ENCODE measurements at regions not wholly inside any gene's neighbourhood (a gene's known extent, or its start where the extent isn't known, plus 50 kb on each side); places are given as distances from the start of the nearest gene placed in this dataset.

GRCh38 chr2:217289177-217289906 lies 429.5 kb upstream of the TNP1 start:
- no peak for DNase-seq

DNA sequence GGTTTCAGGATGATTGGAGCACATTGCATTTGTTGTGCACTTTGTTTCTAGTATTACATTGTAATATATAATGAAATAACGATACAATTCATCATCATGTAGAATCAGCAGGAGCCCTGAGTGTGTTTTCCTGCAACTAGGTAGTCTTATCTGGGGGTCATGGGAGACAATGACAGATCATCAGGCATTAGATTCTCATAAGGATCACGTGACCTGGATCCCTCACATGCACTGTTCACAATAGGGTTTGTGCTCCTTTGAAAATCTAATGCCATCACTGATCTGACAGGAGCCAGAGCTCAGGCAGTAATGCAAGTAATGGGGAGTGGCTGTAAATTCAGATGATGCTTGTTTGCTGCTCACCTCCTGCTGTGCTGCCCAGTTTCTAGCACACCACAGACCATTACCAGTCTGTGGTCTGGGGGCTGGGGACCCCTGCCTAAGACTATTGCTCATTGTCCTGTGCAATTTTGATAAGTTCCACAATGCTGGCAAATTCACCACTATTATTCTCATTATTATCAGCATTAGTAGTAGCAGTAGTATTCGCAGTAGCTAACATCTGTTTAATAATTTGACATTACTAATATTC lies 428.7 kb upstream of the TNP1 start:
- no peak for DNase-seq

GRCh38 chr2:217286833-217287232 lies 427.0 kb upstream of the TNP1 start:
- no peak for DNase-seq

DNA sequence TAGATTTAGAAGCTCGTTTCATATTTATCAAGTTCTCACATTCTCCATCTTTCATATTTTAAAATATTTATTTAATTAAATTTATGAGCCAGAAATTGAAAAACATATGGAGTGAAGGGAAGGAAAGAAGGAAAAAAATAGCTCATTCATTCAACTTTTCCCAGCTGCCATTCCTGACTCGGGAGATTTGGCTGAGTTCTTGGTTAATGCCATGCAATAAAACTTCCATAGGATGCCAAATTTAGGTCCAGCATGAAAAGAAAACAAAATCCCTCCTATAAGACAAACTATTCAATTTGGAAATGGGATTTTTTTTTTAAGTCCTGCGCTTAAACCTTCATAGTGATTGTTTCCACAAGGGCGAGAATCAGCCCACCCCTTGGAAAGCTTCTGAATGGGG lies 426.1 kb upstream of the TNP1 start:
- no peak for DNase-seq

GRCh38 chr2:217283460-217283859 lies 423.6 kb upstream of the TNP1 start:
- DNase-seq, result no peak

GRCh38 chr2:217282531-217282930 lies 422.7 kb upstream of the TNP1 start:
- DNase-seq, result no peak

DNA sequence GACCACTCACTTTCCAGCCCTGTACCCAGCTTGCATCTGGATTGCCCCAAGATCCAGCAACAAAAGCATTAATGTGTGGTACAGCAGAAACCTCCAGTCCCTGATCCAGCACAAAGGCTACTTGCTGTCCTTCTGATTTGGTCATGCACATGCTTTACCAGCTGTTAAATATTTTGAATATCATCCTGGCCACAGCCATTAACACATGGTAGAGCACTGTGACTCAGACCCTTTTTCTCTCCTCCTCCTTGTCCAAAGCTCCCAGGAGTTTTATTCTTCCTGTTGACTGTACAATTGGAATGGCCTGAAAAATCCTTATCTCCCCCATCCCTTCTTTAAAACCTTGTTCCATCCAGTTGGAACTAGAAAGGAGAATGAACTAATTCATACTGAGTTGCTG lies 419.7 kb upstream of the TNP1 start:
- no peak for DNase-seq

DNA sequence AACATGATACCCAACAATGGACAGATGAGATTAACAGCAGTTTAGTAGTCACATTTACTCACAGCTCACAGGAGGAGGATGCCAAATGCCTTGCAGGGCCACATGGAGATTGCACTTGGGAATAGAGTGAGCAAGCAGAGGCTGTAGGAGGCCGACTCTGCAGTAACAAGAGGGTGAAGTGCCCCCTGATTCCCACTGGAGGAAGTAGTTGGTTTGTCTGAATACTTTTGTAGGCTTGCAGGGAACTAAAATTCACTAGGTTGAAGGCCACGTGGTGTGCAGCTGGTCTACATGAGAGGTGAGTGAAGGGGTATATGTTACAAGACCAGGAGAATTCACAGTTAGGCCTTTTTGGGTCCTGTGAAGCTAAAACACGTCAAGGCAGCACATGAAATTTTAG lies 419.3 kb upstream of the TNP1 start:
- no peak for DNase-seq

DNA sequence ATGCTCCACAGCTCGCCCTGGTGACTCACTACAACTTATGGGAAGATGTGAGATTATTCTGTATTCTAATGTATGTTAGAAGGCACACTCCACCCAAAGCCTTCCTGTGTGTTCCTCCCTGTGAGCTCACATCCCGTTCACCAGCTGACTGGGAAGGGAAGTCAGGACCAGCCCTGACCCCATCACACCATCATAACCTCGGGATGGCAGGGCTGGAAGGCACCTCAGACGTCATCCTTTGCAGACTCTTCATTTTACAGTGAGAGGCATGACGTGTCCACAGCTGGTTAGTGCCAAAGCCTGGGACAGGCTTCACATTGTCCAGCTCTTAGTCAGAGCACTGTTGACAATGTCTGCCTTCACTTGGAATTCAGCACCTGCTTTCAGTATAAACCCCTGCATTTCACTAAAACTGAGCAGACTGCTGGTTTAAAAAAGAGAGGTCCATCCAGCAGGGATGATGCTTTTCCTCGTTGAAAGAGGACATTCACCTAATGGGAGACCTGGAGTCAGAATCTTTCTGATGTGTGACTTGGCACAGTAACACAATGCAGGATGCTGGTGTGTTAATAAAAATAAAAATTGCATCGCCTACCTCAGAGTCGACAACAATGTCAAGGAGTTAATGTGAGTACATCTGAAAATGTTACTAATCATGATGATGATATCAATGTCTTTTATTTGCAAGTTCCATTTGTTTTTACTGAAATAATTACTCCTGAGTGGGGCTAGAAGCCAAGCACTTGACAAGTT lies 418.0 kb upstream of the TNP1 start:
- no peak for DNase-seq

DNA sequence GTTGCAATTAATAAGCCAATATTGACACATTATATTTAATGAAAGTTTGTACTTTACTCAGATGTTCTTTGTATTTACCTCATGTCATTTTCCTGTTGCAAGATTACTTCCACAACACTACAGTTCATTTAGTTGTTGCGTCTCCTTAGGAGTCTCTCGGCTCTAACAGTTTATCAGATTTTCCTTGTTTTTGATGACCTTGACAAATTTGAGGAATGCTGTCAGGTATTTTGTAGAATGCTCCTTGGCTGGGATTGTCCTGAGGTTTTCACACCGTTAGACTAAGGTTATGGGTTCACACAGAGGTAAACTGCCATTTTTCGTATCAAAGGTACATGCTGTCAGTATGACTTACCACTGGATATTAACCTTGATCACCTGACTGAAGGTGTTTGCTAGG lies 416.6 kb upstream of the TNP1 start:
- DNase-seq, result no peak

DNA sequence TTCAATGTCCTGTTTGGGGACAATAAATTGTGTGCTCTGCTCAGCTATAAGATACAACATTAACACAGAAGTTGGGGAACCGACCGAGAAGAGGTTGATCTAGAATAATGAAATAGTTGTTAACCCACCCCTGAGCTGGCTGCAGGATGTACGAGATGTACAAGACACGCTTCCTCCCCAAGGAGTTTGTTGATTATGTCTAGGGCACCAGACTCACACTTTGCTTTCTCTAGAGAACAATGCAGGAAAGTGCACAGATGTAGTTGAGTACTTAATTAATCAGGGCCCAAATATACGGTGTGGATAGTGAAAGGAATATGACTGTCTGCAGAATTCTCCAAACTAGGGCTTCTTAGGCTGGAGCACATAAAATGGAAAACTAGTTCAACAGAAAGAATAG lies 415.2 kb upstream of the TNP1 start:
- DNase-seq, result no peak

- no peak for DNase-seq
These were observed 414.7 kb upstream of the TNP1 start for GRCh38 chr2:217274578-217274977.

GRCh38 chr2:217273851-217274250 lies 414.0 kb upstream of the TNP1 start:
- no peak for DNase-seq

DNA sequence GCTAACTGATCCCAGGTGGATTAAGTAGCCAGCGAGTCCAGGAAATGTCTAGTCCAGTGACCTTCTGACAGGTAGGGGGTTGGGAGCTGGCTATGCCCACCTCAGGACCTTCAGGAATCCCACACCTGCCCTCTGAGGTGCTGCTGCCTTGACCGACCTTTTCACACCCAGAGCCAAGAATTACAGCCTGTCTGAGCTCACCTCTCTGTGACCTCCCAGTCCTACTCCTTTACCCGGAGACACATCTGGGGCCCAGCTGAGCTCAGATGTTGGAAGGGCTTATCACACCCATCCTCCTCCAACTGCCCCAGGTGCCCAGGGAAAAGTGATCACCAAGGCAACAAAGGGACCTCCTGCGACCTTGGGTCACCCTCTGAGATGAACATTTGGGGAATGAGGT lies 413.3 kb upstream of the TNP1 start:
- no peak for DNase-seq

DNA sequence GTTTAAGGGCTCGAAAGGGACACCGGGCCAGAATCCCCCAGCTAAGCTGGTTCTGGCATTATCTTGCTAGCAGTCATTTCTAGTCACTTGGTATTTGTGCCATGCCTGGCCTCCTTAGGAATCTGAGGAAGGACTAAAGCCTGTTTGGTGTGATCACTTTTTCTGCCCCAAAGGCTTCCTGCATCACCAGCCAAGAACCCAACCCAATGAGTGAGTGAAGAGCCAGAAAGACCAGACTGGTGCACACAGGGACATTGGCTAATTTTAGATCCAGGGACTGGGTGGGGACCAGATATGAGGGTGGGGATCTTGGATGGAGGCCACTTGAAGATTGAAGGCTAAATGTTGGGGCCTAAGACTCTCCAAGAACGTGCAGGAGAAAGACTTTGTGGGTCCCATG lies 411.9 kb upstream of the TNP1 start:
- no peak for DNase-seq

GRCh38 chr2:217270485-217271121 lies 410.7 kb upstream of the TNP1 start:
- no peak for DNase-seq

- DNase-seq, result no peak
These were observed 410.0 kb upstream of the TNP1 start for GRCh38 chr2:217269701-217270484.

GRCh38 chr2:217268978-217269377 lies 409.1 kb upstream of the TNP1 start:
- DNase-seq, result no peak

GRCh38 chr2:217267758-217268157 lies 407.9 kb upstream of the TNP1 start:
- DNase-seq, result no peak

GRCh38 chr2:217263756-217264155 lies 403.9 kb upstream of the TNP1 start:
- no peak for DNase-seq

DNA sequence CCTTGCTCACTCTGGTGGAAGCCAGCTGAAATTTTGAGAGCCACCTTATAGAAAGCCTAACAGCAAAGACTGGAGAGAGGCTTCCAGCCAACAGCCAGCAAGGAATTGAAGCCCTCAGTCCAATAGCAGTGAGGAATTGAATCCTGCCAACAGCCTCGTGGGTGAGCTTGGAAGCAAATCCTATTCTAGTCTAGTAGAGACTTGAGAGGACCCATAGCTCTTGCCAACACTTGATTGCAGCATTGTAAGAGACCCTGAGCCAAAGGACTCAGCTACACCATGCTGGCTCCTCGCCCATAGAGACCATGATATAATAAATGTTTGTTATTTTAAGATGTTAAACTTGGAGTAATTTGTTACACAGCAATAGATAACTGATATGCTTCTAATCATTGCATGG lies 403.0 kb upstream of the TNP1 start:
- no peak for DNase-seq

DNA sequence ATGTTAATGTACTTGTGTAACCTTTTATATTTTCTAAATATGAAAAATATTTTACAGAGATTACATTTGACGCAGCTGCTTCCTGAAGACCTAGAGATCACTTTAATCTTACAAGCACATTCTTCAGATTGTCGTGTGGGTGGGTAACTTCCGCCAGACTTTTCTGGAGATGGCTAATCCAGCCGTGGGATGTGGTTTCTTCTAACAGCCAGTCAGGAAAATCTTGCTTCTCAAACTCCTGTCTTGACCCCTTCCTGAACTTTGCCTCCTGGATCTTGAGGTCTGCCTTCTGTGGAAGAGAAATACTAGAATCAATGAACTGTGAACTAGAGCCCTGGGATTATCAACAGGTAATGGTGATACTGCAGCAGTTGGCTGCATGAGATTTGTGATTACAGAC lies 401.6 kb upstream of the TNP1 start:
- no peak for DNase-seq
